ENCODE measurements at regions not wholly inside any gene's neighbourhood (a gene's known extent, or its start where the extent isn't known, plus 50 kb on each side); places are given as distances from the start of the nearest gene placed in this dataset.
A peak's percentile ranks its signal among the peaks of the same experiment; 100 is the strongest.

DNA sequence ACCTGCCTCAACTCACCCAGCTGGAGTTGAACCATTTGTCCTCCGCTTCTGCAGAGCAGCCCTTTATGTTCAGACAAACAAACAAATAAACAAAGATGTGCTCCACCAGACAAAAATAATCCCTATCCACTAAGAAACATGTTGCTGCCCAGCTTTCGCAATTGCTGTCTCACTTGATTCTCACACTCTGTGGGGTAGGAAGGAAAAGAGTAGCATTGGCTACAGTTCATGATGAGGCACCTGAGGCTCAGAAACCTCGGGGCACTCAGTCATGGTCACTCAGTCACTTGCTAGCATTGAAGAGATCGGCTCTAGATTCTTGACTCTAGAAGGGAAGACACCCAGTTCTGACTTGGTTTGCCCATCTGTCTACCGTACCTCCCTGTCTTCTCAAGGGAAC lies 88.0 kb upstream of the ZMIZ1 start:
- H3K36me3 Mint-ChIP-seq (ENCODE audit: insufficient read depth, unreplicated experiment): no peaks in the 10 kb centered on the region
- ChIA-PET CTCF (interaction anchor here (0.6 to 0.7 kb wide), 2 partner anchors 151 to 910 kb away, joined by 3 read pairs; no protein-coding TSS in a partner anchor), POLR2A (no interaction called here)
- no peaks in the 10 kb centered on the region for H3K27me3 Mint-ChIP-seq (ENCODE audit: insufficient read depth, unreplicated experiment)
- H3K27ac Mint-ChIP-seq (ENCODE audit: low read depth, unreplicated experiment): no peak overlapping the region
- TF ChIP-seq, protein P1, sequence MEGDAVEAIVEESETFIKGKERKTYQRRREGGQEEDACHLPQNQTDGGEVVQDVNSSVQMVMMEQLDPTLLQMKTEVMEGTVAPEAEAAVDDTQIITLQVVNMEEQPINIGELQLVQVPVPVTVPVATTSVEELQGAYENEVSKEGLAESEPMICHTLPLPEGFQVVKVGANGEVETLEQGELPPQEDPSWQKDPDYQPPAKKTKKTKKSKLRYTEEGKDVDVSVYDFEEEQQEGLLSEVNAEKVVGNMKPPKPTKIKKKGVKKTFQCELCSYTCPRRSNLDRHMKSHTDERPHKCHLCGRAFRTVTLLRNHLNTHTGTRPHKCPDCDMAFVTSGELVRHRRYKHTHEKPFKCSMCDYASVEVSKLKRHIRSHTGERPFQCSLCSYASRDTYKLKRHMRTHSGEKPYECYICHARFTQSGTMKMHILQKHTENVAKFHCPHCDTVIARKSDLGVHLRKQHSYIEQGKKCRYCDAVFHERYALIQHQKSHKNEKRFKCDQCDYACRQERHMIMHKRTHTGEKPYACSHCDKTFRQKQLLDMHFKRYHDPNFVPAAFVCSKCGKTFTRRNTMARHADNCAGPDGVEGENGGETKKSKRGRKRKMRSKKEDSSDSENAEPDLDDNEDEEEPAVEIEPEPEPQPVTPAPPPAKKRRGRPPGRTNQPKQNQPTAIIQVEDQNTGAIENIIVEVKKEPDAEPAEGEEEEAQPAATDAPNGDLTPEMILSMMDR (IDR thresholded peaks at IDR 0.05; ENCODE audit: unreplicated experiment): no peak
- no peak overlapping the region for H3K4me3 Mint-ChIP-seq (ENCODE audit: unreplicated experiment)
- peaks cover 22% of the 10 kb centered on the region for H3K4me1 Mint-ChIP-seq (ENCODE audit: insufficient read depth, unreplicated experiment)
- peak; percentile 23 for DNase-seq (ENCODE audit: unreplicated experiment)
- intact Hi-C loops (cut with micrococcal nuclease): no loop called here
- no peaks in the 10 kb centered on the region for H3K9me3 Mint-ChIP-seq (ENCODE audit: unreplicated experiment)
- no TSS peak for BruUV-seq (replicated peaks)

DNA sequence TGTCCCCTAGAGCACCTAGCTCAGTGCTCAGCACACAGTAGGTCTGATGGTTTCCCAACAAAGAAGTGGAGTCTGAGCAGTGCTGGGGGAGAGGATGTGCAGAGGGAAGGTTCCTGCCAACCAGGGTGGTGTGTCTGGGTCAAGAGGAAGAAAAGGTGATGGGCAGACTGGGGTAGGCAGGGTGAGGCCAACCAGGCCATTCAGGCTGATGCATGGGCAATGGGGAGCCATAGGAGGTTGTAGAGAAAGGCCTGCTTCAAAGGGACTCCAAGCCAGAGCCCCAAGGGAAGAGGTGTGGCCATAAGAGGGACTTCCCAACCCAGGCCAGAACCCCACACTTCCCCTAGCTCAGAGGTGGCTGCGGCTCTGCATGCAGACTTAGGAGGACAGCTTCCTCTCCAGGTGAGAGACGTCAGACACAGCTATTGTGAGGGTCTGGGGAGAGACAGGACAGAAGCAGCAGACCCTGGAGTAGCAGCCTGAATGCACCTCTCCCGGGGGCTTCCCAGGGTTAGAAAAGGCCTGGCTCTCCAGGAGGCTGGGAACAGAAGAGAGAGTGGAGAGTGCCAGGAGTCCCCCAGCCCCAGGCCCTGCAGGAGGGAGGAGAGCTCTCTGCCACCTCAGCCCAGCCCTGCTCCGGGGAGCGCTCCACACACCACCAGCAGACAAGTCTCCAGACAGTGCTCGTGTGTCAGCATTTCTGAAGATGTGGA lies 87.4 kb upstream of the ZMIZ1 start:
- Mint-ChIP-seq H3K36me3 (ENCODE audit: insufficient read depth, unreplicated experiment) (no peaks in the 10 kb centered on the region), H3K27ac (ENCODE audit: low read depth, unreplicated experiment) (no peak overlapping the region), H3K4me3 (ENCODE audit: unreplicated experiment) (no peak overlapping the region), H3K4me1 (ENCODE audit: insufficient read depth, unreplicated experiment) (peaks cover 28% of the 10 kb centered on the region), H3K27me3 (ENCODE audit: insufficient read depth, unreplicated experiment) (no peaks in the 10 kb centered on the region), H3K9me3 (ENCODE audit: unreplicated experiment) (no peaks in the 10 kb centered on the region)
- TF ChIP-seq, protein P1 (IDR thresholded peaks at IDR 0.05; ENCODE audit: unreplicated experiment): no peak
- BruUV-seq (replicated peaks): no TSS peak
- intact Hi-C loops (cut with micrococcal nuclease): no loop called here
- DNase-seq (ENCODE audit: unreplicated experiment): no peak
- ChIA-PET POLR2A (no interaction called here), CTCF (interaction anchor here (0.6 kb wide), 1 partner anchor 910 kb away, joined by 3 read pairs; no protein-coding TSS in a partner anchor)

DNA sequence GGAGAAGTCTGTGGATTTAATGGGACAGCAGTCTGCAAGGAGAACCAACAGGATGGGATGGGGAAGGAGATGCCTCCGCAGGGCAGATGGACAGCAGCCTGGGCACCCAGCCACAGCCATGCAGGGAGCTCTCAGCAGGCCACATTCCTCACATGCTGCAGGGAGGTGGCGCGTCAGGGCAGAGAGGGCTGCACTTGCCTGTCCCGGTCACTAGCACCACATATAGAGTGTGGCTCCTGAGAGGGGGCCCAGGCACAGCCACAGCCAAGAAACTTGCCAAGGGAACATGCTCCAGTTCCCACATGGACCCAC lies 86.8 kb upstream of the ZMIZ1 start:
- no peaks in the 10 kb centered on the region for H3K9me3 Mint-ChIP-seq (ENCODE audit: unreplicated experiment)
- no peak overlapping the region for H3K27ac Mint-ChIP-seq (ENCODE audit: low read depth, unreplicated experiment)
- no peaks in the 10 kb centered on the region for H3K27me3 Mint-ChIP-seq (ENCODE audit: insufficient read depth, unreplicated experiment)
- DNase-seq (ENCODE audit: unreplicated experiment): no peak
- intact Hi-C loops (cut with micrococcal nuclease): no loop called here
- H3K36me3 Mint-ChIP-seq (ENCODE audit: insufficient read depth, unreplicated experiment): no peaks in the 10 kb centered on the region
- TF ChIP-seq, protein P1 (IDR thresholded peaks at IDR 0.05; ENCODE audit: unreplicated experiment): no peak
- H3K4me1 Mint-ChIP-seq (ENCODE audit: insufficient read depth, unreplicated experiment): peaks cover 27% of the 10 kb centered on the region
- POLR2A ChIA-PET: no interaction called here
- H3K4me3 Mint-ChIP-seq (ENCODE audit: unreplicated experiment): no peak overlapping the region
- CTCF ChIA-PET: no interaction called here
- BruUV-seq (replicated peaks): no TSS peak

DNA sequence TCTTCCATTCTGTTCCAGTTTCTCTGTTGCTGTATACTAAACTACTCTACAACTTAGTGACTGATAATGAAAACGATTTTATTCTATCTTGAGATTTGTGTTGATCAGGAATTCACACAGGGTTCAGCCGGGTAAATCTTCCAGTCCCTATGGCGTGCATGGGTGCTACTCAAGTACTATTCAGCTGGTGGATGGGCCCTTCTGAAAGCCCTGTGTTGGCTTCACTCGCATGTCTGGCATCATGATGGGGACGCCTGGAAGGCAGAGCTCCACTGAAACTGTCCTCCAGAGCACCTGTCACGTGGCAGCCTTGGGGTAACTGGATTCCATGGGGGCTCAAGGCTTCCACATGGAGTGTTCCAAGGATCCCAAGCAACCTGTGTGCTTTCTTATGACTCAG lies 86.0 kb upstream of the ZMIZ1 start:
- POLR2A ChIA-PET: interaction anchor here (1.3 kb wide), 1 partner anchor 9 kb away, joined by 6 read pairs; no protein-coding TSS in a partner anchor
- Mint-ChIP-seq H3K4me3 (ENCODE audit: unreplicated experiment) (no peak overlapping the region), H3K9me3 (ENCODE audit: unreplicated experiment) (no peaks in the 10 kb centered on the region), H3K27ac (ENCODE audit: low read depth, unreplicated experiment) (no peak overlapping the region), H3K36me3 (ENCODE audit: insufficient read depth, unreplicated experiment) (no peaks in the 10 kb centered on the region), H3K27me3 (ENCODE audit: insufficient read depth, unreplicated experiment) (no peaks in the 10 kb centered on the region), H3K4me1 (ENCODE audit: insufficient read depth, unreplicated experiment) (peaks cover 19% of the 10 kb centered on the region)
- TF ChIP-seq, protein P1 (IDR thresholded peaks at IDR 0.05; ENCODE audit: unreplicated experiment): no peak
- intact Hi-C loops (cut with micrococcal nuclease): no loop called here
- DNase-seq (ENCODE audit: unreplicated experiment): no peak
- no TSS peak for BruUV-seq (replicated peaks)
- CTCF ChIA-PET: interaction anchor here (0.5 to 2.6 kb wide), 2 partner anchors 8 to 21 kb away, joined by 3 to 14 read pairs; no protein-coding TSS in a partner anchor

All from MCF 10A (cell line).